IMR-90 (cell line): ENCODE measurements at regions not wholly inside any gene's neighbourhood (a gene's known extent, or its start where the extent isn't known, plus 50 kb on each side); places are given as distances from the start of the nearest gene placed in this dataset.

Experiments
- ATAC-seq: fragments of 200-7000 bp; cut with Tn5 transposase; 2 replicates; pipeline ENCODE4 v1.9.1; 2020; ENCODE audit warnings: low read depth, mild to moderate bottlenecking, moderate library complexity
- BruUV-seq: library from RNA; stranded (reverse); fragments of 400-500 nt; replicated peaks from 2 replicates; lab custom pipeline; 2021; lab: Mats Ljungman, UMichigan
- CTCF ChIA-PET: fragments of 300-600 bp; formaldehyde crosslinking; extraction: SDS; loops from one replicate; lab custom pipeline; 2021; ENCODE audit warnings: antibody characterized with exemption; lab: Yijun Ruan, JAX
- POLR2A ChIA-PET: fragments of 300-600 bp; sonication (Branson Sonifier 250); formaldehyde crosslinking; loops from one replicate; lab custom pipeline; 2022; ENCODE audit warnings: antibody characterized with exemption; ENCODE audit not compliant: unreplicated experiment; lab: Charles Lee
- DNase-seq: peaks from one replicate; pipeline ENCODE4 v3.0.0; 2013
- H2AFZ ChIP-seq: replicated peaks from 2 replicates; pipeline ENCODE3; 2013; ENCODE audit warnings: low read length, mild to moderate bottlenecking; ENCODE audit not compliant: poor library complexity
- H2AK5ac ChIP-seq: 2 replicates; pipeline ENCODE4 v1.6.1; 2013; ENCODE audit warnings: low read depth, low read length, inconsistent platforms
- H2AK9ac ChIP-seq: replicated peaks from 2 replicates; pipeline ENCODE3; 2013; ENCODE audit warnings: mild to moderate bottlenecking, low read depth, low read length, moderate library complexity; ENCODE audit not compliant: poor library complexity
- H2BK120ac ChIP-seq: 2 replicates; pipeline ENCODE4 v1.6.1; 2013; ENCODE audit warnings: low read depth, low read length, inconsistent platforms
- H2BK15ac ChIP-seq: 3 replicates; pipeline ENCODE4 v1.6.1; 2013; ENCODE audit warnings: low read depth, low read length, inconsistent platforms
- H2BK20ac ChIP-seq: 2 replicates; pipeline ENCODE4 v1.6.1; 2013; ENCODE audit warnings: low read depth, mild to moderate bottlenecking, inconsistent platforms, low read length, moderate library complexity
- H2BK5ac ChIP-seq: 2 replicates; pipeline ENCODE4 v1.6.1; 2013; ENCODE audit warnings: mild to moderate bottlenecking, low read depth, low read length, inconsistent platforms; ENCODE audit not compliant: poor library complexity, severe bottlenecking
- H3K14ac ChIP-seq: replicated peaks from 2 replicates; pipeline ENCODE4 v1.6.1; 2013; ENCODE audit warnings: low read depth, low read length, inconsistent platforms
- H3K18ac ChIP-seq: 2 replicates; pipeline ENCODE4 v1.6.1; 2013; ENCODE audit warnings: low read depth, low read length, control low read depth
- H3K23ac ChIP-seq: 2 replicates; pipeline ENCODE4 v1.6.1; 2013; ENCODE audit warnings: low read depth, low read length, inconsistent platforms
- H3K27ac ChIP-seq: 2 replicates; pipeline ENCODE4 v1.5.1; 2013; ENCODE audit warnings: mild to moderate bottlenecking, control low read depth, low read length; ENCODE audit not compliant: insufficient read depth
- H3K27me3 ChIP-seq: 2 replicates; pipeline ENCODE4 v1.6.1; 2013; ENCODE audit warnings: low read length; ENCODE audit not compliant: control insufficient read depth, insufficient read depth
- H3K36me3 ChIP-seq: 2 replicates; pipeline ENCODE4 v1.6.1; 2013; ENCODE audit warnings: low read length, mixed read lengths; ENCODE audit not compliant: control insufficient read depth, insufficient read depth
- H3K4ac ChIP-seq: 2 replicates; pipeline ENCODE4 v1.6.1; 2013; ENCODE audit warnings: low read depth, low read length, inconsistent platforms
- H3K4me1 ChIP-seq: 2 replicates; pipeline ENCODE4 v1.6.1; 2013; ENCODE audit warnings: low read length, mixed read lengths; ENCODE audit not compliant: control insufficient read depth, insufficient read depth
- H3K4me2 ChIP-seq: 2 replicates; pipeline ENCODE4 v1.6.1; 2013; ENCODE audit warnings: low read depth, mild to moderate bottlenecking, control low read depth, low read length, moderate library complexity
- H3K4me3 ChIP-seq: 2 replicates; pipeline ENCODE4 v1.5.1; 2013; ENCODE audit warnings: low read depth, mild to moderate bottlenecking, control low read depth, low read length, moderate library complexity; ENCODE audit not compliant: insufficient read depth
- H3K56ac ChIP-seq: 2 replicates; pipeline ENCODE4 v1.6.1; 2013; ENCODE audit warnings: low read length, inconsistent platforms; ENCODE audit not compliant: insufficient read depth; ENCODE audit errors: extremely low read depth
- H3K79me1 ChIP-seq, 2 experiments: 2 replicates each; pipeline ENCODE4 v1.6.1; 2013; ENCODE audit warnings: low read length in 2 of 2, inconsistent platforms in 1 of 2, low read depth in 1 of 2
- H3K9ac ChIP-seq: 2 replicates; pipeline ENCODE4 v1.6.1; 2013; ENCODE audit warnings: low read depth, low read length, control low read depth
- H3K9me1 ChIP-seq: 2 replicates; pipeline ENCODE4 v1.6.1; 2013; ENCODE audit warnings: low read length, inconsistent platforms; ENCODE audit not compliant: insufficient read depth
- H3K9me3 ChIP-seq: 2 replicates; pipeline ENCODE4 v1.6.1; 2013; ENCODE audit warnings: low read length; ENCODE audit not compliant: control insufficient read depth, insufficient read depth
- H4K20me1 ChIP-seq: 2 replicates; pipeline ENCODE4 v1.6.1; 2013; ENCODE audit warnings: low read length, inconsistent platforms; ENCODE audit not compliant: insufficient read depth
- H4K5ac ChIP-seq: 2 replicates; pipeline ENCODE4 v1.6.1; 2013; ENCODE audit warnings: mild to moderate bottlenecking, low read depth, low read length, control low read depth
- H4K8ac ChIP-seq, 2 experiments: 2 replicates each; pipeline ENCODE4 v1.6.1; 2013; ENCODE audit warnings: low read depth in 2 of 2, low read length in 2 of 2, control low read depth in 1 of 2, inconsistent platforms in 1 of 2
- H4K91ac ChIP-seq: 2 replicates; pipeline ENCODE4 v1.6.1; 2013; ENCODE audit warnings: low read depth, low read length, inconsistent platforms; ENCODE audit not compliant: insufficient read depth
- BHLHE40 ChIP-seq: fragments of 150-350 bp; IDR thresholded peaks from 2 replicates; pipeline ENCODE4 v1.6.1; 2016; ENCODE audit warnings: mild to moderate bottlenecking, low read depth, low read length
- CEBPB ChIP-seq: IDR thresholded peaks from 2 replicates; pipeline ENCODE4 v1.6.1; 2012; ENCODE audit warnings: low read depth, low read length, improper control_type of control experiment
- CHD1 ChIP-seq: IDR thresholded peaks from 2 replicates; pipeline ENCODE4 v1.6.1; 2012; ENCODE audit warnings: low read depth, low read length, improper control_type of control experiment
- CTCF ChIP-seq: conservative IDR thresholded peaks from 2 replicates; pipeline ENCODE4 v1.5.1; 2012; ENCODE audit warnings: mild to moderate bottlenecking, low read depth, low read length, improper control_type of control experiment
- ELK1 ChIP-seq: fragments of 150-350 bp; IDR thresholded peaks from 2 replicates; pipeline ENCODE4 v1.6.1; 2016; ENCODE audit warnings: low read depth, mild to moderate bottlenecking, low read length, moderate library complexity, borderline replicate concordance
- FOS ChIP-seq: fragments of 150-350 bp; IDR thresholded peaks from 2 replicates; pipeline ENCODE4 v1.6.1; 2016; ENCODE audit warnings: low read depth, low read length
- MAFK ChIP-seq: IDR thresholded peaks from 2 replicates; pipeline ENCODE4 v1.6.1; 2012; ENCODE audit warnings: low read depth, low read length, improper control_type of control experiment
- MAZ ChIP-seq: IDR thresholded peaks from 2 replicates; pipeline ENCODE4 v1.6.1; 2012; ENCODE audit warnings: low read depth, mild to moderate bottlenecking, low read length, improper control_type of control experiment, moderate library complexity, borderline replicate concordance
- MXI1 ChIP-seq: IDR thresholded peaks from 2 replicates; pipeline ENCODE4 v1.6.1; 2012; ENCODE audit warnings: low read depth, mild to moderate bottlenecking, low read length, moderate library complexity, borderline replicate concordance
- NFE2L2 ChIP-seq: fragments of 150-350 bp; IDR thresholded peaks from 2 replicates; pipeline ENCODE4 v1.6.1; 2016; ENCODE audit warnings: low read depth, mild to moderate bottlenecking, low read length
- POLR2A ChIP-seq: IDR thresholded peaks from 2 replicates; pipeline ENCODE4 v1.6.1; 2012; ENCODE audit warnings: mild to moderate bottlenecking, low read depth, low read length
- RAD21 ChIP-seq: IDR thresholded peaks from 2 replicates; pipeline ENCODE4 v1.6.1; 2012; ENCODE audit warnings: low read length, improper control_type of control experiment
- RCOR1 ChIP-seq: IDR thresholded peaks from 2 replicates; pipeline ENCODE4 v1.6.1; 2012; ENCODE audit warnings: mild to moderate bottlenecking, low read length, improper control_type of control experiment; ENCODE audit not compliant: insufficient replicate concordance
- RFX5 ChIP-seq: IDR thresholded peaks from 2 replicates; pipeline ENCODE4 v1.8.0; 2012; ENCODE audit warnings: low read depth, mild to moderate bottlenecking, low read length, moderate library complexity
- SMC3 ChIP-seq: fragments of 150-350 bp; IDR thresholded peaks from 2 replicates; pipeline ENCODE4 v1.6.1; 2016; ENCODE audit warnings: low read depth, mild to moderate bottlenecking, antibody characterized with exemption, low read length, moderate library complexity
- USF2 ChIP-seq: fragments of 150-350 bp; IDR thresholded peaks from 2 replicates; pipeline ENCODE4 v1.6.1; 2017; ENCODE audit warnings: mild to moderate bottlenecking, antibody characterized with exemption, low read length, low read depth
- WGBS, 2 experiments: methylation state at CpG; one replicate each; pipeline versions ENCODE4 v1.1.5 to v1.1.7; 2013; ENCODE audit warnings: missing lambda C conversion rate in 2 of 2; ENCODE audit not compliant: insufficient read length in 1 of 2; ENCODE audit errors: extremely low coverage in 2 of 2; 5-methylcytosine and 5-hydroxymethylcytosine counted together
- dilution Hi-C: fragments of 300-500 bp; cut with HindIII; formaldehyde crosslinking; loops from one replicate; pipeline ENCODE4 v1.14.3; 2018; ENCODE audit warnings: low sequenced_read_pairs; ENCODE audit not compliant: unreplicated experiment
- in situ Hi-C: fragments of 300-500 bp; cut with MboI; formaldehyde crosslinking; loops from 3 replicates; pipeline ENCODE4 v1.14.3; 2019; ENCODE audit warnings: low sequenced_read_pairs, inconsistent platforms, mixed read lengths
- intact Hi-C: fragments of 100-400 bp; cut with micrococcal nuclease; formaldehyde crosslinking; loops from 2 replicates; pipeline ENCODE4 v1.10.0; 2022

GRCh38 chr10:131723297-131724168 is 177.3 kb upstream of the PPP2R2D start:
- H4K20me1 ChIP-seq: no peaks in the 10 kb centered on the region
- H3K27ac ChIP-seq: no peak overlapping the region
- DNase-seq: no peak
- no peak overlapping the region for H2BK120ac ChIP-seq
- H2BK15ac ChIP-seq: no peak overlapping the region
- TF ChIP-seq MAZ (no peak), MAFK (no peak), MXI1 (no peak), BHLHE40 (no peak), FOS (no peak), RCOR1 (no peak), SMC3 (no peak), NFE2L2 (no peak), USF2 (no peak), CEBPB (no peak), CHD1 (no peak), RAD21 (no peak), CTCF (no peak), POLR2A (no peak), RFX5 (no peak), ELK1 (no peak)
- no peaks in the 10 kb centered on the region for H3K4me1 ChIP-seq
- POLR2A ChIA-PET: no interaction called here
- no peaks in the 10 kb centered on the region for H3K36me3 ChIP-seq
- H3K9me1 ChIP-seq: no peaks in the 10 kb centered on the region
- H3K4me3 ChIP-seq: no peak overlapping the region
- H2BK20ac ChIP-seq: no peak overlapping the region
- no peak overlapping the region for H2BK5ac ChIP-seq
- no peak overlapping the region for H2AK5ac ChIP-seq
- 63% methylated on average over 8 of the region's 20 CpGs; no CpG with 5 or more reads in 1 of the 2 experiments for WGBS, 2 experiments
- no peak overlapping the region for H3K18ac ChIP-seq
- H2AK9ac ChIP-seq: no peak overlapping the region
- no peak overlapping the region for H2AFZ ChIP-seq
- no peaks in the 10 kb centered on the region for H3K79me1 ChIP-seq
- CTCF ChIA-PET: no interaction called here
- H3K23ac ChIP-seq: no peak overlapping the region
- no peak overlapping the region for H3K4ac ChIP-seq
- H4K8ac ChIP-seq: no peak overlapping the region
- BruUV-seq: no TSS peak
- intact Hi-C loops: no loop called here
- H3K14ac ChIP-seq: no peak overlapping the region
- H4K5ac ChIP-seq: no peak overlapping the region
- H3K56ac ChIP-seq: no peak overlapping the region
- in situ Hi-C loops: no loop called here
- no peaks in the 10 kb centered on the region for H3K27me3 ChIP-seq
- dilution Hi-C loops: no loop called here
- H3K4me2 ChIP-seq: no peak overlapping the region
- H3K9ac ChIP-seq: no peak overlapping the region
- no peak for ATAC-seq
- no peak overlapping the region for H4K91ac ChIP-seq
- H3K9me3 ChIP-seq: peaks cover 42% of the 10 kb centered on the region
